ENCODE measurements at regions not wholly inside any gene's neighbourhood (a gene's known extent, or its start where the extent isn't known, plus 50 kb on each side); places are given as distances from the start of the nearest gene placed in this dataset.
"Not testable (repeated sequence)": the region's sequence is repeated elsewhere in the genome, so short reads cannot be mapped to it uniquely, and the experiment has no call there.

GRCh38 chr5:62243046-62243445, 63.0 kb upstream of the KIF2A start:
- not testable (repeated sequence) for DNase-seq

- not testable (repeated sequence) for DNase-seq
These were observed 57.8 kb upstream of the KIF2A start for GRCh38 chr5:62248192-62248591.

GRCh38 chr5:62250085-62250484, 55.9 kb upstream of the KIF2A start:
- not testable (repeated sequence) for DNase-seq

- not testable (repeated sequence) for DNase-seq
These were observed 55.1 kb upstream of the KIF2A start for GRCh38 chr5:62250919-62251318.

GRCh38 chr5:62252519-62252918, 53.5 kb upstream of the KIF2A start:
- DNase-seq, result not testable (repeated sequence)

GRCh38 chr5:62255551-62255950, 50.5 kb upstream of the KIF2A start:
- not testable (repeated sequence) for DNase-seq

- no peak for DNase-seq
These were observed 49.6 kb upstream of the KIF2A start for GRCh38 chr5:62256161-62257019.
